Neuronal stem cell (in vitro differentiated cells): ENCODE measurements at regions not wholly inside any gene's neighbourhood (a gene's known extent, or its start where the extent isn't known, plus 50 kb on each side); places are given as distances from the start of the nearest gene placed in this dataset.

Experiments
- DNase-seq: peaks from one replicate; pipeline ENCODE4 v3.0.0-alpha.2; 2013; ENCODE audit warnings: low spot score
- H2AFZ ChIP-seq: one replicate; pipeline ENCODE4 v1.6.1; 2013; ENCODE audit warnings: mild to moderate bottlenecking, low read length, inconsistent platforms
- H2AK5ac ChIP-seq: 2 replicates; pipeline ENCODE4 v1.6.1; 2013; ENCODE audit warnings: low read depth, mild to moderate bottlenecking, inconsistent platforms, low read length, moderate library complexity, mixed read lengths
- H2BK120ac ChIP-seq: 2 replicates; pipeline ENCODE4 v1.6.1; 2013; ENCODE audit warnings: low read depth, mild to moderate bottlenecking, inconsistent platforms, low read length, moderate library complexity, mixed read lengths
- H2BK12ac ChIP-seq: one replicate; pipeline ENCODE4 v1.6.1; 2013; ENCODE audit warnings: low read length, inconsistent platforms
- H2BK15ac ChIP-seq: 2 replicates; pipeline ENCODE4 v1.6.1; 2013; ENCODE audit warnings: mild to moderate bottlenecking, low read length, inconsistent platforms, mixed read lengths
- H2BK5ac ChIP-seq: one replicate; pipeline ENCODE4 v1.6.1; 2013; ENCODE audit warnings: inconsistent platforms, mild to moderate bottlenecking, low read length, moderate library complexity
- H3K14ac ChIP-seq: one replicate; pipeline ENCODE4 v1.6.1; 2013; ENCODE audit warnings: low read length, inconsistent platforms
- H3K18ac ChIP-seq: 2 replicates; pipeline ENCODE4 v1.6.1; 2013; ENCODE audit warnings: low read length, inconsistent platforms
- H3K23ac ChIP-seq: 2 replicates; pipeline ENCODE4 v1.6.1; 2013; ENCODE audit warnings: low read depth, mild to moderate bottlenecking, mixed read lengths, low read length, inconsistent platforms; ENCODE audit not compliant: poor library complexity
- H3K27ac ChIP-seq: replicated peaks from 3 replicates; pipeline ENCODE4 v1.5.1; 2013; ENCODE audit warnings: low read length, inconsistent platforms
- H3K27me3 ChIP-seq, 3 experiments: 2 replicates each; pipeline ENCODE4 v1.6.1; 2013; ENCODE audit warnings: low read length in 3 of 3, mild to moderate bottlenecking in 2 of 3, inconsistent platforms in 1 of 3, low read depth in 1 of 3, mixed read lengths in 1 of 3, moderate library complexity in 1 of 3; ENCODE audit not compliant: control insufficient read depth in 3 of 3, insufficient read depth in 3 of 3
- H3K36me3 ChIP-seq, 2 donors: replicated peaks in 1 of 2; 2 replicates each; pipeline ENCODE4 v1.6.1; 2013; ENCODE audit warnings: low read length in 2 of 2; ENCODE audit not compliant: control insufficient read depth in 2 of 2, insufficient read depth in 2 of 2
- H3K4ac ChIP-seq: 2 replicates; pipeline ENCODE4 v1.6.1; 2013; ENCODE audit warnings: inconsistent platforms, mild to moderate bottlenecking, low read length, moderate library complexity
- H3K4me1 ChIP-seq, 2 donors: 1 replicate in 1 of 2; 2 replicates in 1 of 2; pipeline ENCODE4 v1.6.1; 2013; ENCODE audit warnings: low read length in 2 of 2, low read depth in 1 of 2; ENCODE audit not compliant: control insufficient read depth in 2 of 2, insufficient read depth in 1 of 2
- H3K4me2 ChIP-seq: one replicate; pipeline ENCODE4 v1.6.1; 2013; ENCODE audit warnings: mild to moderate bottlenecking, low read length, inconsistent platforms; ENCODE audit not compliant: insufficient read depth, poor library complexity, severe bottlenecking
- H3K4me3 ChIP-seq, 2 donors: 2 replicates each; pipeline ENCODE4 v1.5.1; 2013; ENCODE audit warnings: low read length in 2 of 2, mild to moderate bottlenecking in 2 of 2, inconsistent platforms in 1 of 2, moderate library complexity in 1 of 2
- H3K79me1 ChIP-seq: one replicate; pipeline ENCODE4 v1.6.1; 2013; ENCODE audit warnings: low read depth, mild to moderate bottlenecking, inconsistent platforms, low read length, moderate library complexity
- H3K9ac ChIP-seq: one replicate; pipeline ENCODE4 v1.6.1; 2013; ENCODE audit warnings: mild to moderate bottlenecking, low read depth, low read length, inconsistent platforms; ENCODE audit not compliant: poor library complexity
- H3K9me3 ChIP-seq, 2 donors: replicated peaks in 1 of 2; 2 replicates each; pipeline versions ENCODE3 to v1.6.1; 2013; ENCODE audit warnings: low read length in 2 of 2, mild to moderate bottlenecking in 2 of 2, inconsistent platforms in 1 of 2, low read depth in 1 of 2, mixed read lengths in 1 of 2, moderate library complexity in 1 of 2; ENCODE audit not compliant: control insufficient read depth in 2 of 2, insufficient read depth in 1 of 2
- H4K8ac ChIP-seq: one replicate; pipeline ENCODE4 v1.6.1; 2013; ENCODE audit warnings: low read depth, mild to moderate bottlenecking, inconsistent platforms, low read length, moderate library complexity
- H4K91ac ChIP-seq: one replicate; pipeline ENCODE4 v1.6.1; 2013; ENCODE audit warnings: low read length, low read depth, mild to moderate bottlenecking, inconsistent platforms; ENCODE audit not compliant: poor library complexity
- WGBS, 2 donors: extraction: QIAGEN DNeasy Blood & Tissue Kit; methylation state at CpG; one replicate each; pipeline ENCODE4 v1.1.7; 2013; ENCODE audit warnings: missing lambda C conversion rate in 2 of 2, mixed read lengths in 1 of 2; ENCODE audit not compliant: insufficient read length in 2 of 2, insufficient replicate concordance in 1 of 2; ENCODE audit errors: extremely low coverage in 2 of 2; 5-methylcytosine and 5-hydroxymethylcytosine counted together

- no peak overlapping the region for H3K18ac ChIP-seq
- no peak overlapping the region for H4K8ac ChIP-seq
- H2AK5ac ChIP-seq: no peak overlapping the region
- H2BK5ac ChIP-seq: no peak overlapping the region
- H3K14ac ChIP-seq: no peak overlapping the region
- no peaks in the 10 kb centered on the region for H3K27me3 ChIP-seq
- H2AFZ ChIP-seq: no peak overlapping the region
- no peaks in the 10 kb centered on the region for H3K79me1 ChIP-seq
- no peak overlapping the region for H3K4ac ChIP-seq
- no peak overlapping the region for H3K27ac ChIP-seq
- peak overlapping the region in 1 of 2 donors; percentile 67 for H3K4me3 ChIP-seq
- peaks cover 0 to 7% of the 10 kb centered on the region in 2 donors for H3K9me3 ChIP-seq
- no peak overlapping the region for H3K4me2 ChIP-seq
- DNase-seq: no peak
- no peak overlapping the region for H2BK15ac ChIP-seq
- H3K9ac ChIP-seq: no peak overlapping the region
- H4K91ac ChIP-seq: no peak overlapping the region
- H3K4me1 ChIP-seq: no peaks in the 10 kb centered on the region
- no peak overlapping the region for H2BK12ac ChIP-seq
- H3K23ac ChIP-seq: peak overlapping the region; percentile 11
- no peak overlapping the region for H2BK120ac ChIP-seq
- H3K36me3 ChIP-seq: no peaks in the 10 kb centered on the region
- no CpG with 5 or more reads among the region's 4 CpGs for WGBS, 2 donors
Measured at GRCh38 chr5:29498860-29499259, 1694.6 kb upstream of the CDH6 start.

DNA sequence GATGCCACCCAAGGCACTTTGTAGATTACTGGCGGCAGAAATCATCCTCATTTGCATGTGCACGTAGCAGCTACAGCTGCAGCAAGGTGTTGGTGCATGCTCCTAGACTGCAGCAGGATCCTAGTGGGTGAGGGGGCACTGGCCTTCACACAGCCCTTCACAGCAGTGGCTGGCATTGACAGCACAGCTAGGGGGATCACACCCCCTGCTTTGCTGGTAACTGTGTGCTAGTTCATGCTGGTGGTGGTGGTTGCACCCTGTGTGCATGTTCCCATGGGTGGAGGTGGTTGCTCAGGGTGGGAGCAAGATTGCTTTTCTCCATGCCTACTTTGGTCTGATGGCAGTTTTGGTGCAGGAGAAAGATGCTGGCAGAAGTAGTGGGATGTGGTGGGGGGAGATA is 1695.1 kb upstream of the CDH6 start:
- no peak overlapping the region for H2BK120ac ChIP-seq
- no peak overlapping the region for H2BK5ac ChIP-seq
- H3K18ac ChIP-seq: no peak overlapping the region
- no peak overlapping the region for H2BK15ac ChIP-seq
- peaks cover 0 to 7% of the 10 kb centered on the region in 2 donors for H3K9me3 ChIP-seq
- H3K14ac ChIP-seq: no peak overlapping the region
- H4K91ac ChIP-seq: no peak overlapping the region
- no peak overlapping the region for H3K4ac ChIP-seq
- H3K36me3 ChIP-seq: no peaks in the 10 kb centered on the region
- peak overlapping the region; percentile 11 for H3K23ac ChIP-seq
- no peak overlapping the region for H2AFZ ChIP-seq
- no peak overlapping the region for H2BK12ac ChIP-seq
- no peak overlapping the region for H2AK5ac ChIP-seq
- no peak overlapping the region for H3K9ac ChIP-seq
- no peaks in the 10 kb centered on the region for H3K4me1 ChIP-seq
- H3K4me3 ChIP-seq: peak overlapping the region in 1 of 2 donors; percentile 67
- no peak for DNase-seq
- no peaks in the 10 kb centered on the region for H3K27me3 ChIP-seq
- no peaks in the 10 kb centered on the region for H3K79me1 ChIP-seq
- no peak overlapping the region for H4K8ac ChIP-seq
- H3K27ac ChIP-seq: no peak overlapping the region
- no peak overlapping the region for H3K4me2 ChIP-seq
- no CpG with 5 or more reads among the region's 2 CpGs for WGBS, 2 donors

- H3K27ac ChIP-seq: no peak overlapping the region
- H3K36me3 ChIP-seq: no peaks in the 10 kb centered on the region
- no peak overlapping the region for H2AFZ ChIP-seq
- H3K14ac ChIP-seq: no peak overlapping the region
- no peak for DNase-seq
- no CpG with 5 or more reads among the region's 3 CpGs for WGBS, 2 donors
- H3K4ac ChIP-seq: no peak overlapping the region
- H2AK5ac ChIP-seq: no peak overlapping the region
- H2BK120ac ChIP-seq: no peak overlapping the region
- H4K8ac ChIP-seq: no peak overlapping the region
- H3K27me3 ChIP-seq: no peaks in the 10 kb centered on the region
- peaks cover 0 to 2% of the 10 kb centered on the region in 2 donors for H3K9me3 ChIP-seq
- no peak overlapping the region for H4K91ac ChIP-seq
- H3K9ac ChIP-seq: no peak overlapping the region
- no peak overlapping the region for H3K4me3 ChIP-seq
- H3K23ac ChIP-seq: no peak overlapping the region
- no peaks in the 10 kb centered on the region for H3K79me1 ChIP-seq
- no peak overlapping the region for H2BK12ac ChIP-seq
- no peaks in the 10 kb centered on the region for H3K4me1 ChIP-seq
- no peak overlapping the region for H3K18ac ChIP-seq
- H3K4me2 ChIP-seq: no peak overlapping the region
- no peak overlapping the region for H2BK15ac ChIP-seq
- no peak overlapping the region for H2BK5ac ChIP-seq
Measured at GRCh38 chr5:29485333-29485732, 1708.2 kb upstream of the CDH6 start.

- H3K4me3 ChIP-seq: no peak overlapping the region
- H3K27me3 ChIP-seq: no peaks in the 10 kb centered on the region
- no peaks in the 10 kb centered on the region for H3K9me3 ChIP-seq
- H3K14ac ChIP-seq: no peak overlapping the region
- H2BK15ac ChIP-seq: no peak overlapping the region
- no peak overlapping the region for H3K4ac ChIP-seq
- H2BK12ac ChIP-seq: no peak overlapping the region
- WGBS, 2 donors: no CpG with 5 or more reads among the region's 1 CpG
- no peak overlapping the region for H2BK5ac ChIP-seq
- no peak overlapping the region for H3K27ac ChIP-seq
- H4K8ac ChIP-seq: no peak overlapping the region
- H3K23ac ChIP-seq: no peak overlapping the region
- H3K4me1 ChIP-seq: peaks cover 0 to 2% of the 10 kb centered on the region in 2 donors
- H3K79me1 ChIP-seq: no peaks in the 10 kb centered on the region
- no peak overlapping the region for H4K91ac ChIP-seq
- no peak for DNase-seq
- H3K4me2 ChIP-seq: no peak overlapping the region
- no peak overlapping the region for H3K9ac ChIP-seq
- no peak overlapping the region for H2AK5ac ChIP-seq
- no peak overlapping the region for H3K18ac ChIP-seq
- H2AFZ ChIP-seq: no peak overlapping the region
- no peaks in the 10 kb centered on the region for H3K36me3 ChIP-seq
- H2BK120ac ChIP-seq: no peak overlapping the region
Measured at GRCh38 chr5:29469581-29469980, 1723.9 kb upstream of the CDH6 start.
